ENCODE measurements at regions not wholly inside any gene's neighbourhood (a gene's known extent, or its start where the extent isn't known, plus 50 kb on each side); places are given as distances from the start of the nearest gene placed in this dataset.

- DNase-seq (ENCODE audit: low read depth), result no peak
Measured at GRCh38 chr10:21032587-21033319, 135.6 kb upstream of the NEBL start.

GRCh38 chr10:21031232-21031795 lies 134.2 kb upstream of the NEBL start:
- DNase-seq (ENCODE audit: low read depth), result no peak

- DNase-seq (ENCODE audit: low read depth), result no peak
Measured at GRCh38 chr10:21030091-21030490, 133.0 kb upstream of the NEBL start.

- DNase-seq (ENCODE audit: low read depth), result no peak
Measured at GRCh38 chr10:21022821-21023220, 125.7 kb upstream of the NEBL start.

GRCh38 chr10:21021843-21022594 lies 124.9 kb upstream of the NEBL start:
- no peak for DNase-seq (ENCODE audit: low read depth)

- no peak for DNase-seq (ENCODE audit: low read depth)
Measured at GRCh38 chr10:21021231-21021630, 124.1 kb upstream of the NEBL start.

GRCh38 chr10:21020545-21020944 lies 123.4 kb upstream of the NEBL start:
- peak; percentile 31 for DNase-seq (ENCODE audit: low read depth)

- no peak for DNase-seq (ENCODE audit: low read depth)
Measured at GRCh38 chr10:21019436-21019835, 122.3 kb upstream of the NEBL start.

GRCh38 chr10:21015851-21016250 lies 118.7 kb upstream of the NEBL start:
- DNase-seq (ENCODE audit: low read depth), result no peak

GRCh38 chr10:21014141-21014540 lies 117.0 kb upstream of the NEBL start:
- DNase-seq (ENCODE audit: low read depth), result no peak

GRCh38 chr10:21011433-21012018 lies 114.4 kb upstream of the NEBL start:
- no peak for DNase-seq (ENCODE audit: low read depth)

GRCh38 chr10:21010615-21011014 lies 113.5 kb upstream of the NEBL start:
- no peak for DNase-seq (ENCODE audit: low read depth)

GRCh38 chr10:21003240-21003822 lies 106.2 kb upstream of the NEBL start:
- no peak for DNase-seq (ENCODE audit: low read depth)

- peak; percentile 68 for DNase-seq (ENCODE audit: low read depth)
Measured at GRCh38 chr10:21002091-21002878, 105.2 kb upstream of the NEBL start.

- no peak for DNase-seq (ENCODE audit: low read depth)
Measured at GRCh38 chr10:20999699-21000098, 102.6 kb upstream of the NEBL start.

- no peak for DNase-seq (ENCODE audit: low read depth)
Measured at GRCh38 chr10:20998036-20998435, 100.9 kb upstream of the NEBL start.

- no peak for DNase-seq (ENCODE audit: low read depth)
Measured at GRCh38 chr10:20995123-20995987, 98.2 kb upstream of the NEBL start.

- DNase-seq (ENCODE audit: low read depth), result peak; percentile 44
Measured at GRCh38 chr10:20993830-20994527, 96.9 kb upstream of the NEBL start.

GRCh38 chr10:20993389-20993788 lies 96.3 kb upstream of the NEBL start:
- DNase-seq (ENCODE audit: low read depth), result peak; percentile 35

- DNase-seq (ENCODE audit: low read depth), result no peak
Measured at GRCh38 chr10:20991526-20991925, 94.4 kb upstream of the NEBL start.

Data from LHCN-M2 (cell line).